Neural crest cell (in vitro differentiated cells): ENCODE measurements at regions not wholly inside any gene's neighbourhood (a gene's known extent, or its start where the extent isn't known, plus 50 kb on each side); places are given as distances from the start of the nearest gene placed in this dataset.

Source experiments
- DNase-seq: peaks from one replicate; pipeline ENCODE4 v3.0.0; 2021; ENCODE audit warnings: low read depth, mixed read lengths, low spot score
- H3K27ac Mint-ChIP-seq: one replicate; pipeline ENCODE4 v1.8.0; 2021; ENCODE audit warnings: mild to moderate bottlenecking, mixed read lengths; ENCODE audit not compliant: unreplicated experiment
- H3K27me3 Mint-ChIP-seq: 2 replicates; pipeline ENCODE4 v1.8.0; 2021; ENCODE audit warnings: low read depth, mild to moderate bottlenecking, mixed read lengths
- H3K36me3 Mint-ChIP-seq: 2 replicates; pipeline ENCODE4 v1.8.0; 2021; ENCODE audit warnings: low read depth, mild to moderate bottlenecking, mixed read lengths
- H3K4me1 Mint-ChIP-seq: 2 replicates; pipeline ENCODE4 v1.8.0; 2021; ENCODE audit warnings: mixed read lengths
- H3K4me3 Mint-ChIP-seq: one replicate; pipeline ENCODE4 v1.8.0; 2021; ENCODE audit warnings: mild to moderate bottlenecking, mixed read lengths
- H3K9me3 Mint-ChIP-seq: 2 replicates; pipeline ENCODE4 v1.8.0; 2021; ENCODE audit warnings: mixed read lengths
- TF ChIP-seq, protein P1 (sequence below): fragments of 200-600 bp; sonication (generic); conservative IDR thresholded peaks from 2 replicates; pipeline ENCODE4 v1.5.0; 2021; ENCODE audit warnings: antibody characterized with exemption, mild to moderate bottlenecking

DNA sequence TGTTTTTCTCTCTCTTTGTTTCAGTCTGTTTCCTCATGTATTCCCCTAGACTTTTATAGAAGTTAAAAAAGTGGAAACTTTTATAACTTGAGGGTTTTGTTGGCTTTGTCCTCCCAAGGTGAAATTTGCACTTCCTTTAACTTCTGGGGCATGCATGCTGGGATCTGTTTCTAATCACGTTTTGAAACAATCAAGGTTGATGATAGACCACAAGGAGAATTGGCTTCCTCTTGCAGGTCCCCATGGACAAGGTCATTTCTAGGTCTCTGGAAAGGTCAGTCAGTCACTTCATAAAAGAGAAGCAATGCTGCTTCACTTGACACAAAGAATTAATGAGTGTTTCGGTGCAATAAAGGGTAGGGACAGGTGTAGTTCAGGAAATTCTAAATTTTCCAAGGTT lies 811.8 kb upstream of the CELF2 start:
- no peaks in the 10 kb centered on the region for H3K27me3 Mint-ChIP-seq
- DNase-seq, result no peak
- H3K4me3 Mint-ChIP-seq, result no peak overlapping the region
- TF ChIP-seq, protein P1, sequence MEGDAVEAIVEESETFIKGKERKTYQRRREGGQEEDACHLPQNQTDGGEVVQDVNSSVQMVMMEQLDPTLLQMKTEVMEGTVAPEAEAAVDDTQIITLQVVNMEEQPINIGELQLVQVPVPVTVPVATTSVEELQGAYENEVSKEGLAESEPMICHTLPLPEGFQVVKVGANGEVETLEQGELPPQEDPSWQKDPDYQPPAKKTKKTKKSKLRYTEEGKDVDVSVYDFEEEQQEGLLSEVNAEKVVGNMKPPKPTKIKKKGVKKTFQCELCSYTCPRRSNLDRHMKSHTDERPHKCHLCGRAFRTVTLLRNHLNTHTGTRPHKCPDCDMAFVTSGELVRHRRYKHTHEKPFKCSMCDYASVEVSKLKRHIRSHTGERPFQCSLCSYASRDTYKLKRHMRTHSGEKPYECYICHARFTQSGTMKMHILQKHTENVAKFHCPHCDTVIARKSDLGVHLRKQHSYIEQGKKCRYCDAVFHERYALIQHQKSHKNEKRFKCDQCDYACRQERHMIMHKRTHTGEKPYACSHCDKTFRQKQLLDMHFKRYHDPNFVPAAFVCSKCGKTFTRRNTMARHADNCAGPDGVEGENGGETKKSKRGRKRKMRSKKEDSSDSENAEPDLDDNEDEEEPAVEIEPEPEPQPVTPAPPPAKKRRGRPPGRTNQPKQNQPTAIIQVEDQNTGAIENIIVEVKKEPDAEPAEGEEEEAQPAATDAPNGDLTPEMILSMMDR, result no peak
- peaks cover 9% of the 10 kb centered on the region for H3K9me3 Mint-ChIP-seq
- H3K36me3 Mint-ChIP-seq, result peaks cover 9% of the 10 kb centered on the region
- H3K27ac Mint-ChIP-seq, result no peak overlapping the region
- H3K4me1 Mint-ChIP-seq, result no peaks in the 10 kb centered on the region

DNA sequence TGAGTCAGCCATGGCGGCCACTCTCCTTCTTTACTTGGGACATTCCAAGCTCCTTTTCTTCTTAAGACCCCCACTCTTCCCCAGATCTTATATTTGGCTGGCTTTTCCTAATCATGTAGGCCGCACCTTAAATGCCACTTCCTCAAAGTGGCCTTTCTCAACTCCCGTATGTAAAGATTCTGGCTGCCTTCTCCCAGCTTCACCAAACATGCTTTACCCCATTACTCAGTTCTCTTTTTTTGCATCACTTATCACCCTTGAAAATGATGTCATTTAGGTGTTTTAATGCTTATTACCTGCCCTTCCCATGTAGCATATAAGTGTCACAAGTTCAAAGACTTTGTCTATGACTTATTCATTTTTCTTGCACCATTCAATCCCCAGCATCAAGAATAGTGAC lies 810.1 kb upstream of the CELF2 start:
- H3K36me3 Mint-ChIP-seq, result peaks cover 9% of the 10 kb centered on the region
- no peak for DNase-seq
- no peak overlapping the region for H3K4me3 Mint-ChIP-seq
- peaks cover 9% of the 10 kb centered on the region for H3K9me3 Mint-ChIP-seq
- H3K27ac Mint-ChIP-seq, result no peak overlapping the region
- no peaks in the 10 kb centered on the region for H3K4me1 Mint-ChIP-seq
- H3K27me3 Mint-ChIP-seq, result no peaks in the 10 kb centered on the region
- TF ChIP-seq, protein P1, result no peak

DNA sequence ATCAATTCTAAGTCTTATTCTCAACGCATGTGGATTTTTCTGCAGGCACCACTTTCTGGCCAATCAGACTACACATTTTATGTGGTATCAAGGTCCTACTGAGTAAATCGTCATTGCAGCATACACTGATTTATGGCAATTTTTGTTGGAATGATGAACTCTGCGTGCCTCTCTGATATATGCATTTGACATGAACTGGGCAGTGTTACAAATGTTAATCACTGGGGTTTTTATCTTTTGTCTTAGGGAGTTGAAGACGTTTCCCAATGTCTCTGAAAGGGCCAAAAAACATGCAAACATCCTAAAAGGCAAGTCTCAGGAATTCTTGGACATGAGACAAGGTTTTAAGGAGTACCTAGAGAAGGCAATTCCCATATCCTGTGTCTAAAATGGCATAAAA lies 809.5 kb upstream of the CELF2 start:
- Mint-ChIP-seq H3K4me3 (no peak overlapping the region), H3K9me3 (peaks cover 4% of the 10 kb centered on the region), H3K36me3 (peaks cover 5% of the 10 kb centered on the region), H3K27ac (no peak overlapping the region), H3K4me1 (no peaks in the 10 kb centered on the region), H3K27me3 (no peaks in the 10 kb centered on the region)
- TF ChIP-seq, protein P1, result no peak
- DNase-seq, result no peak

DNA sequence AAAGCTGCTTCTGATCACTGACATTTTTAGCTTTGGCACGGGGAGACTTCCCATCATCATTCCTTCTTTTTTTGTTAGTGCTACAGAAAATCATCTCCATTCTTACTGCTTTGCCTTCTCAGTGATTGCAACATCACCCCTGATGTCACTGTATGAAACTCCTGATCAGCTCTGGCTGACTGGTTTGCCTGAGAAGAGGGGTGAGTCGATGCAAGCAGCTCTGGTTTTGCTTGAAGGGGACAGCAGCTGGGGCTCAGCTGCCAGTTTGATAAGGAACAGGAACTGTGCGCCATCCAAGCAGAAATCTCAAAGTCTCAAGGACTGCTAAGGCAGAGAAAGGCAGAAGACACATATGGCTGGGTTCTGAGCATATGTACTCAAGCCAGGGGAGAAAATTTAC lies 808.5 kb upstream of the CELF2 start:
- Mint-ChIP-seq H3K27ac (no peak overlapping the region), H3K4me1 (no peaks in the 10 kb centered on the region), H3K27me3 (no peaks in the 10 kb centered on the region), H3K36me3 (peaks cover 5% of the 10 kb centered on the region), H3K9me3 (peaks cover 4% of the 10 kb centered on the region), H3K4me3 (no peak overlapping the region)
- TF ChIP-seq, protein P1, result no peak
- DNase-seq, result no peak

DNA sequence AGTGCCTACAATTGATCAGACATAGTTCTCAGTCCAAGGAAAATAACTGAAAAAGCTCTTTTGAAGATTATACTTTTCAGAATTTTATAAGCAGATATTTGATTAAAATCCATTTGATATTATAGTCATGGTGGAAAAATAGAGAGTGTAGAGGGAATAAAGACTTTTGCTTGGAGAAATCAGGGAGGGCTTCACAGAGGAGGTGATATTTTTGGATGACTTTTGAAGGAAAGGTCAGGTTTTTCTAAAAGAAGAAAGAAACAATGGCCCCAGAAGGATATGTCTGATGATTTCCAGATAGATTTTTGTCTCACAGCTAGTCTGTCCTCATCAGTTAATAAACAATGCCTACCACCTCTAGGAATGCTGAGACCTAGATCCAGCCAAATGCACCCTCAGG lies 806.3 kb upstream of the CELF2 start:
- no peak overlapping the region for H3K27ac Mint-ChIP-seq
- no peaks in the 10 kb centered on the region for H3K27me3 Mint-ChIP-seq
- H3K36me3 Mint-ChIP-seq, result no peaks in the 10 kb centered on the region
- no peaks in the 10 kb centered on the region for H3K4me1 Mint-ChIP-seq
- no peak overlapping the region for H3K4me3 Mint-ChIP-seq
- peaks cover 2% of the 10 kb centered on the region for H3K9me3 Mint-ChIP-seq
- TF ChIP-seq, protein P1, result no peak
- DNase-seq, result no peak

DNA sequence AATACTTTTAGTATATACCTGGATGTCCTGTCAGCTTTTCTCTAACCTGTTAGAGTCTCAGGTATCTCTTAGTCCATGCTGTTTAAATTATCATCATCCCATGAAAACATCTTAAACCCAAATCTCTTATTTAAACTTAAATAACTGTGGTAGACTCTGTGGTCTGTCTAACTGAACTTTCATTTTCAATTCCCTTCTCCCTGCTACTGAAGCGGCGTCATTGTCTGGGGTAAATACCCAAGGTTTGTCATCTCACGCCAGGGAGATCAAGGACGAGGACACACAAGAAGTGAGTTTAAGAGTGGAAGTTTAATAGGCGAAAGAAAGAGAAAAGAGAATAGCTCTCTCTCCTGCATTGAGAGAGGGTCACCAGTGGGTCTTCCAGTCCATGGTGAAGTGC lies 804.4 kb upstream of the CELF2 start:
- H3K4me3 Mint-ChIP-seq, result no peak overlapping the region
- no peaks in the 10 kb centered on the region for H3K27me3 Mint-ChIP-seq
- no peaks in the 10 kb centered on the region for H3K36me3 Mint-ChIP-seq
- peaks cover 2% of the 10 kb centered on the region for H3K9me3 Mint-ChIP-seq
- TF ChIP-seq, protein P1, result no peak
- no peaks in the 10 kb centered on the region for H3K4me1 Mint-ChIP-seq
- DNase-seq, result no peak
- H3K27ac Mint-ChIP-seq, result no peak overlapping the region
